ENCODE measurements at regions not wholly inside any gene's neighbourhood (a gene's known extent, or its start where the extent isn't known, plus 50 kb on each side); places are given as distances from the start of the nearest gene placed in this dataset.

- H3K9me3 ChIP-seq (ENCODE audit: control insufficient read depth, insufficient read depth, low read depth, low read length), result no peaks in the 10 kb centered on the region
- intact Hi-C loops (cut with micrococcal nuclease; ENCODE audit: unreplicated experiment), result no loop called here
- H3K36me3 ChIP-seq (ENCODE audit: control insufficient read depth, insufficient read depth, low read length), result no peaks in the 10 kb centered on the region
- TF ChIP-seq CTCF (IDR thresholded peaks at IDR 0.05) (no peak), POLR2AphosphoS5 (IDR thresholded peaks at IDR 0.05; ENCODE audit: low read depth, low read length) (no peak), SIN3A (IDR thresholded peaks at IDR 0.05; ENCODE audit: borderline replicate concordance, insufficient read depth, low read depth, low read length) (no peak), REST (IDR thresholded peaks at IDR 0.05; ENCODE audit: insufficient read depth in 1 of 2, low read depth in 2 of 2, low read length in 1 of 2) (no peak), TCF7L2 (IDR thresholded peaks at IDR 0.05; ENCODE audit: low read depth, low read length) (no peak)
- ATAC-seq, result no peak
- H3K27ac ChIP-seq (ENCODE audit: low read length), result no peak overlapping the region
- POLR2A ChIA-PET, result no interaction called here
- no peaks in the 10 kb centered on the region for H3K4me1 ChIP-seq (ENCODE audit: control insufficient read depth, insufficient read depth, low read length)
- no TSS peak for BruUV-seq (replicated peaks)
- in situ Hi-C loops (cut with HindIII; ENCODE audit: low pct_unique_long_range_greater_than_20kb, low sequenced_read_pairs), result no loop called here
- CTCF ChIA-PET, result no interaction called here
- H3K27me3 ChIP-seq (ENCODE audit: control insufficient read depth, insufficient read depth, low read length), result no peaks in the 10 kb centered on the region
- DNase-seq (ENCODE audit: low read depth, low spot score), result no peak
- H3K4me3 ChIP-seq (ENCODE audit: low read depth in 2 of 2, low read length in 2 of 2), result no peak overlapping the region
These were observed 257.3 kb downstream of the HAO1 start for GRCh38 chr20:7682916-7683315.

GRCh38 chr20:7687065-7687464 is 253.2 kb downstream of the HAO1 start:
- no peaks in the 10 kb centered on the region for H3K9me3 ChIP-seq (ENCODE audit: control insufficient read depth, insufficient read depth, low read depth, low read length)
- ChIA-PET POLR2A (no interaction called here), CTCF (no interaction called here)
- in situ Hi-C loops (cut with HindIII; ENCODE audit: low pct_unique_long_range_greater_than_20kb, low sequenced_read_pairs), result no loop called here
- ATAC-seq, result no peak
- no peak for DNase-seq (ENCODE audit: low read depth, low spot score)
- H3K27me3 ChIP-seq (ENCODE audit: control insufficient read depth, insufficient read depth, low read length), result no peaks in the 10 kb centered on the region
- no TSS peak for BruUV-seq (replicated peaks)
- no peaks in the 10 kb centered on the region for H3K36me3 ChIP-seq (ENCODE audit: control insufficient read depth, insufficient read depth, low read length)
- H3K27ac ChIP-seq (ENCODE audit: low read length), result no peak overlapping the region
- H3K4me3 ChIP-seq (ENCODE audit: low read depth in 2 of 2, low read length in 2 of 2), result no peak overlapping the region
- TF ChIP-seq CTCF (IDR thresholded peaks at IDR 0.05) (no peak), REST (IDR thresholded peaks at IDR 0.05; ENCODE audit: insufficient read depth in 1 of 2, low read depth in 2 of 2, low read length in 1 of 2) (no peak), SIN3A (IDR thresholded peaks at IDR 0.05; ENCODE audit: borderline replicate concordance, insufficient read depth, low read depth, low read length) (no peak), TCF7L2 (IDR thresholded peaks at IDR 0.05; ENCODE audit: low read depth, low read length) (no peak), POLR2AphosphoS5 (IDR thresholded peaks at IDR 0.05; ENCODE audit: low read depth, low read length) (no peak)
- no peaks in the 10 kb centered on the region for H3K4me1 ChIP-seq (ENCODE audit: control insufficient read depth, insufficient read depth, low read length)
- intact Hi-C loops (cut with micrococcal nuclease; ENCODE audit: unreplicated experiment), result no loop called here

All from Panc1 (cell line).